Ecto neural progenitor cell (in vitro differentiated cells): ENCODE measurements at regions not wholly inside any gene's neighbourhood (a gene's known extent, or its start where the extent isn't known, plus 50 kb on each side); places are given as distances from the start of the nearest gene placed in this dataset.

ENCODE experiments used
- DNase-seq: peaks from one replicate; pipeline ENCODE4 v3.0.0-alpha.2; 2018; ENCODE audit warnings: low spot score

DNA sequence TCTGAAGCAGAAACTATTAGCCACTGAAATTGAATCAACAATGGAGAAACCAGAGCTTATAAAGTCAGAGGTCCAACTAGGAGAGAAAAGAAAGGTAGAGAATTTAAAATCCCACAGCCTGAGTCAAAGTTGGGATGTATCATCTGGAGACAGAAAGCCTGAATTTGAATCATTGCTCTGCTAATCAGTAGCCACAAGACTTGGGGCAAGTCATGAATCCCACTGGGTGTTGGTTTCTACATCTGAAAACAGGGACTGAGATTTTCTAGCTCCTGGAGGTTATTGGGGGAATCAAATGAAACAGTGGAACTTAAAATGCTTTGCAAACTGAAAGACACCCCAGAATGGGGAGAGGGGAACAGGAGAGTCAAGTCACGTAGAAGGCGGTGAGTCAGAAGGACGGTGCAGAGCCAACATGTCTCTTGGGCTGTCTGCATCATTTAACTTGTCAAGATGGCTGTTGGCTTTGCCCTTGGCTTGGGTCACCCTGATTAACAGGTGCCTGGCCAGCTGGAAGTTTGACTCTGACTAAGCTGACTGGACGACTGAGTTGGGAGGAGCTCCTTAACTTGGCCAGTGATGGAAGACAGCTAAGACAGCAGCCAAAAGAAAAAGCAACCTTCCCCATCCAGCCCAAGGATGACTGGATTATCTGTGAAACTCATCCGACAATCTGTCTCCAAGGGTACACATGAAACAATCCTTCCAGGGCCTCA is 60.6 kb upstream of the ADRA1B start:
- DNase-seq, result no peak

DNA sequence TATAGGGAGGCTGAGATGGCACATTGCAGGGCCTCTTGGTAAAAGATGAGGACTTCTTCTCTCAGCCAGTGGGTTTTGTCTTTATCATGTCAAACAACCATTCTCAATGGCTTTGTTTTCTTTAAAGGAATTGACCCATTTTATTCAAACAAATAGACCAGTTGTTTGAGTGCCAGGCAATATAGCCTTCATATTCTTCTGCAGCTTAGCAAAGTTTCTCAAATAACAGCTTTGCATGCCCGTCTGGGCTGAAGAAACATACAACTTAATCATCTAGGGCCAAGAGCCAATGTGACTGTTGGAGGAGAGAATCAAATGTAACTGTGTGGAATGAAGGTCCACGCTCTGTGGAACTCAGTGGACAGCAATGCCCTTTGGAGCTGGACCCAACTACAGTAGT is 57.4 kb upstream of the ADRA1B start:
- DNase-seq, result no peak

DNA sequence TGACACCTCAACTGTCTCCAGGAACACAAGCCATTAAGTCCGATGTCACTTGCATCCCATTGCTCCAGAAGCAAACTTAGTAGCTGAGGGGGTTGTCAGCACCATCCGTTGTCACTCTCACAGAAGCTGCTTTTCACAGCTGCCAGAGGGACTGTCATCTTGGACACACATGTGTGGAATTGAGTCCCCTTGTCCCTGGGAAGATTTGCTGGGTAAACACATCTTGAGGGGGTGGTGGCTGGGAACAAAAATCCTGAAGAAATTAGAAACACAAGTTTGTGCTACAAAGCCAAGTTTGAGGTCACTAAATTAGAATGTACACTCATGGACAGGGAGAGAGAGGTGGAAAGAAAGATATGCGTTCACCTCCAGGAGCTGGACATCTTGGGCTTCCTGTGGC is 55.2 kb upstream of the ADRA1B start:
- DNase-seq, result no peak

DNA sequence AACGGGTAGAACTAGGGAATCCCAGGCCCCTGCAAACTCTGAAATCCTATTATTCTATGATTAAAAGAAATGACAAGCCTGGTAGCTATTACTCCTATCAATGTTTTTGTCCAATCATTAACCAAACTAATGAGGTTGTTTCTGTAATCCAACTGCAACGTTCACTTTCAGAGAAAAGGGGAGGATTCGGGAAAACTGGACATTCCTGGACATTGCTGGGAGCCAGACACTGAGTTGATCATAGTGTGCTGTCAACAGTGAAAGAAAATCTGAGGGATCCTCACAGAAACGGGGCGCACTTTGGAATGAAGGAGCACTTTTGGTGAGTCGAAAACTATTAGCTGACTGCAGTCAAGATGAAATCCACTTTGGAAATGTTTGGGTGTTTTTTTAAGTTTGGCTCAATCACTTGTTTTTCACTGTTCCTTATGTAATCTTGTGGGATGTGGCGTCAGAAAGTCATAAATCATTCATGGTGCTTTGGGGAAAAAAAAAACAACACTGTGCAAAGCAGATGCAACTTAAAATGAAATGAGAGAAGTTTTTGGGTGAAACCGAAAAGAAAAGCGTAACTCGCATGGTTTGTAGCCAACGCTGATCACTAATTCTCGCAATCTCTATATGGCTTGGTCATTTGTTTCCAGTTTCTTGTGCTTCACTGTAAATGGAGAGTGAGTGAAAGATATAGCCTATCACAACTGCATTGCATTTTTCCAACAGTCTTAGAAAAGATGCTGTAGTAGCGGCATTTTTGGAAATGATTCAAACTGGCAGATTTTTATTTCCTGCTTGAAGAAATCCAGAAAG is 51.2 kb upstream of the ADRA1B start:
- no peak for DNase-seq

DNA sequence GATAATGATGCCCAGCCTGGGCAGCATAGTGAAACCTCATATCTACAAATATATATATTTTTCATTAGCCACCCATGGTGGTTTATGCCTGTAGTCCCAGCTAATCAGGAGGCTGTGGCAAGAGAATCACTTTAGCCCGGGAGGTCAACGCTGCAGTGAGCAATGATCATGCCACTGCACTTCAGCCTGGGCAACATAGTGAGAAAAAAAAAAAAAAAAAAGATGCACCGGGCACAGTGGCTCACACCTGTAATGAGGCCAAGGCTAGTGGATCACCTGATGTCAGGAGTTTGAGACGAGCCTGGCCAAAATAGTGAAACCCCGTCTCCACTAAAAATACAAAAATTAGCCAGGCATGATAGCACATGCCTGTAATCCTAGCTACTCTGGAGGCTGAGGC is 50.2 kb upstream of the ADRA1B start:
- DNase-seq, result no peak
